ENCODE measurements at regions not wholly inside any gene's neighbourhood (a gene's known extent, or its start where the extent isn't known, plus 50 kb on each side); places are given as distances from the start of the nearest gene placed in this dataset.

DNA sequence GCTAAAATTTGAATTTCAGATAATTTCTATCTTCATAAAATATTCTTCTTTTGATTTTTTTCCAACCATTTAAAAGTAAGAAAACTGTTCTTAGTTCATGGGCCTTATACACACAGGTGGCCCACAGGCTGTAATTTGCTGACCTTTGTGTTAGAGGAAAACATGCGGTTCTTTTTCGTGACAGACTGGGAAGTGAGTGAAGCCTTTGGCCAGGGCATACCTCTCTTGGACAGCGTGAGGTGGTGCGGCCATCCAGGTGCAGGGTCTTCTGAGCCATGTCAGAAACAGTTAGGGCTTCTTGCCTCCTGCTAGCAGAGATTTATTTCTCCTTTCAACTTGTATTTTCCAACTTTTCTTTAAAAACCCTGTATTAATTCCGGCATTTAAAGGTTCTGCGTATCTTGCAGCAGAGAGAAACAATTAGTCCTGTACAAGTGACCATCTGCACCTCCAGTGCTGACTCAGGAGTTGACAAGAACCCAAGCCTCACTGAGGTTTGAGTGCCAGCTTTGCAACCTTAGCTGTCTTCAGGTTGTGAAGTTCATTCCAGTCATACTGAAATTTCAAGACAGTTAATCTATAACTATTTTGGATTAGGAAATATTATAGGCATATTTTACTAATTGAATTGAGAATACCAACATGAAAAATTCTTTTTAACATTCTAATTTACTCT, 177.8 kb downstream of the LY86 start:
- Histone ChIP-seq H2AFZ (ENCODE audit: low read depth) (no peak overlapping the region), H3K27me3 (ENCODE audit: insufficient read depth) (no peaks in the 10 kb centered on the region), H3K27ac (ENCODE audit: low read depth in 2 of 2, low read length in 1 of 2) (no peak overlapping the region), H3K9me2 (no peaks in the 10 kb centered on the region), H3F3A (replicated peaks; ENCODE audit: insufficient read depth) (no peaks in the 10 kb centered on the region), H3K4me3 (ENCODE audit: low read depth in 2 of 2, low read length in 1 of 2) (no peak overlapping the region), H3K4me2 (no peak overlapping the region), H3K9ac (no peak overlapping the region), H3K36me3 (replicated peaks in 1 of 2; ENCODE audit: control insufficient read depth in 1 of 2, insufficient read depth in 2 of 2, low read length in 1 of 2) (no peaks in the 10 kb centered on the region), H3K79me2 (ENCODE audit: insufficient read depth) (no peaks in the 10 kb centered on the region), H4K20me1 (ENCODE audit: insufficient read depth) (no peaks in the 10 kb centered on the region), H3K4me1 (ENCODE audit: control insufficient read depth in 1 of 2, insufficient read depth in 2 of 2, low read depth in 1 of 2, low read length in 1 of 2) (no peaks in the 10 kb centered on the region), H3K9me3 (no peaks in the 10 kb centered on the region)
- ChIA-PET CTCF (no interaction called here), POLR2A (no interaction called here)
- DNase-seq: no peak
- TF ChIP-seq, protein P1, sequence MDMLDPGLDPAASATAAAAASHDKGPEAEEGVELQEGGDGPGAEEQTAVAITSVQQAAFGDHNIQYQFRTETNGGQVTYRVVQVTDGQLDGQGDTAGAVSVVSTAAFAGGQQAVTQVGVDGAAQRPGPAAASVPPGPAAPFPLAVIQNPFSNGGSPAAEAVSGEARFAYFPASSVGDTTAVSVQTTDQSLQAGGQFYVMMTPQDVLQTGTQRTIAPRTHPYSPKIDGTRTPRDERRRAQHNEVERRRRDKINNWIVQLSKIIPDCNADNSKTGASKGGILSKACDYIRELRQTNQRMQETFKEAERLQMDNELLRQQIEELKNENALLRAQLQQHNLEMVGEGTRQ (IDR thresholded peaks at IDR 0.05; ENCODE audit: borderline replicate concordance, low read depth, low read length): no peak
- TF ChIP-seq FOXM1 (IDR thresholded peaks at IDR 0.05; ENCODE audit: low read depth) (no peak), JUND (IDR thresholded peaks at IDR 0.05) (no peak), SMC3 (IDR thresholded peaks at IDR 0.05; ENCODE audit: low read depth, low read length) (no peak), RXRA (IDR thresholded peaks at IDR 0.05; ENCODE audit: borderline replicate concordance, low read depth) (no peak), RCOR1 (IDR thresholded peaks at IDR 0.05; ENCODE audit: low read length) (no peak), TCF12 (IDR thresholded peaks at IDR 0.05) (no peak), IRF3 (IDR thresholded peaks at IDR 0.05; ENCODE audit: low read depth, low read length) (no peak)
- TF ChIP-seq, protein P2, sequence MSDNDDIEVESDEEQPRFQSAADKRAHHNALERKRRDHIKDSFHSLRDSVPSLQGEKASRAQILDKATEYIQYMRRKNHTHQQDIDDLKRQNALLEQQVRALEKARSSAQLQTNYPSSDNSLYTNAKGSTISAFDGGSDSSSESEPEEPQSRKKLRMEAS (IDR thresholded peaks at IDR 0.05; ENCODE audit: low read depth): no peak
- WGBS (ENCODE audit: low lambda C conversion rate): 34% methylated on average over 6 of the region's 6 CpGs

DNA sequence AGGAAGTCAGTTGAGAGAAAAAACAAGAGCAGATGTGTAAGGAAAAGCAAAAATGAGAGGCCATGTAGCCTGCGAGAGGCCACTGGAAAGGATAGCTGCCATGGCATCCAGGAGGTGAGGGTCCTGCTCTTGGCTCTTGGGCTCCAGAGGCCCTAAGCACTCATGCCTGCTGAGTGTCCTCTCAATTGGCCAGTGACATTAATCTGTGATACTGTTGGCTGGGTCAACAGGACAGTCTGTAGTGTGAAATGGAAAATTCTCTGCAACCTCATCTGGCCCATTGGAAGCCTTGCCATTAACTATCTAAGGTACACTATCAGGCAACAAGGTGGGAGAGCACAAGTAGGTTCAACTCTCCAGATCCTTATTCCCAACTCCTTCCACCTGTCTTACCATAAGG, 180.9 kb downstream of the LY86 start:
- no peaks in the 10 kb centered on the region for H3K27me3 ChIP-seq (ENCODE audit: insufficient read depth)
- TF ChIP-seq IRF3 (IDR thresholded peaks at IDR 0.05; ENCODE audit: low read depth, low read length) (no peak), POLR2AphosphoS5 (IDR thresholded peaks at IDR 0.05; ENCODE audit: low read depth, low read length) (no peak), SIN3A (IDR thresholded peaks at IDR 0.05; ENCODE audit: borderline replicate concordance, low read depth, low read length) (no peak), GABPA (IDR thresholded peaks at IDR 0.05; ENCODE audit: low read depth) (no peak), RXRA (IDR thresholded peaks at IDR 0.05; ENCODE audit: borderline replicate concordance, low read depth) (no peak)
- TF ChIP-seq, protein P3, sequence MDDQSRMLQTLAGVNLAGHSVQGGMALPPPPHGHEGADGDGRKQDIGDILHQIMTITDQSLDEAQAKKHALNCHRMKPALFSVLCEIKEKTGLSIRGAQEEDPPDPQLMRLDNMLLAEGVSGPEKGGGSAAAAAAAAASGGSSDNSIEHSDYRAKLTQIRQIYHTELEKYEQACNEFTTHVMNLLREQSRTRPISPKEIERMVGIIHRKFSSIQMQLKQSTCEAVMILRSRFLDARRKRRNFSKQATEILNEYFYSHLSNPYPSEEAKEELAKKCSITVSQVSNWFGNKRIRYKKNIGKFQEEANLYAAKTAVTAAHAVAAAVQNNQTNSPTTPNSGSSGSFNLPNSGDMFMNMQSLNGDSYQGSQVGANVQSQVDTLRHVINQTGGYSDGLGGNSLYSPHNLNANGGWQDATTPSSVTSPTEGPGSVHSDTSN (IDR thresholded peaks at IDR 0.05): no peak
- ChIA-PET CTCF (interaction anchor here (1.0 to 1.3 kb wide), 2 partner anchors 94 to 474 kb away, joined by 3 to 5 read pairs; no protein-coding TSS in a partner anchor), POLR2A (no interaction called here)
- H2AFZ ChIP-seq (ENCODE audit: low read depth): no peak overlapping the region
- no peaks in the 10 kb centered on the region for H3K79me2 ChIP-seq (ENCODE audit: insufficient read depth)
- H3K9me3 ChIP-seq: no peaks in the 10 kb centered on the region
- no peak overlapping the region for H3K27ac ChIP-seq (ENCODE audit: low read depth in 2 of 2, low read length in 1 of 2)
- H3K4me1 ChIP-seq (ENCODE audit: control insufficient read depth in 1 of 2, insufficient read depth in 2 of 2, low read depth in 1 of 2, low read length in 1 of 2): no peaks in the 10 kb centered on the region
- WGBS (ENCODE audit: low lambda C conversion rate): 50% methylated on average over 1 of the region's 1 CpG
- no peaks in the 10 kb centered on the region for H3K36me3 ChIP-seq (replicated peaks in 1 of 2; ENCODE audit: control insufficient read depth in 1 of 2, insufficient read depth in 2 of 2, low read length in 1 of 2)
- H3K9me2 ChIP-seq: no peaks in the 10 kb centered on the region
- H3K9ac ChIP-seq: no peak overlapping the region
- no peaks in the 10 kb centered on the region for H4K20me1 ChIP-seq (ENCODE audit: insufficient read depth)
- H3K4me3 ChIP-seq (ENCODE audit: low read depth in 2 of 2, low read length in 1 of 2): no peak overlapping the region
- H3F3A ChIP-seq (replicated peaks; ENCODE audit: insufficient read depth): no peaks in the 10 kb centered on the region
- no peak for DNase-seq
- H3K4me2 ChIP-seq: no peak overlapping the region

Data from SK-N-SH (cell line).